Posterior vena cava (tissue), 2 donors: ENCODE measurements at regions not wholly inside any gene's neighbourhood (a gene's known extent, or its start where the extent isn't known, plus 50 kb on each side); places are given as distances from the start of the nearest gene placed in this dataset.

Experiments used
- DNase-seq: peaks from one replicate; pipeline ENCODE4 v3.0.0-alpha.2; 2020; ENCODE audit warnings: low spot score
- intact Hi-C, 2 donors: fragments of 100-400 bp; cut with DNase I; formaldehyde crosslinking; loops; one replicate each; pipeline versions ENCODE4 v1.14.1 to v1.14.2; 2022 to 2023
- donor health status: DM: yes; HTN: yes; CAD: no.
- donor health status: DM: yes; HTN: yes; CAD: no.

GRCh38 chr2:44869761-44870160, 71.7 kb upstream of the SIX3 start:
- no peak for DNase-seq
- intact Hi-C loops: no loop called here

- no peak for DNase-seq
- intact Hi-C loops: loop anchor here in 1 of 2 donors (5.0 kb wide), 1 partner anchor 1190 kb away; no protein-coding TSS in a partner anchor
These were observed 64.1 kb upstream of the SIX3 start for GRCh38 chr2:44877417-44877816.

- no peak for DNase-seq
- intact Hi-C loops: loop anchor here in 1 of 2 donors (5.0 kb wide), 1 partner anchor 1188 kb away; no protein-coding TSS in a partner anchor
These were observed 62.0 kb upstream of the SIX3 start for GRCh38 chr2:44879269-44880124.

- intact Hi-C loops: no loop called here
- no peak for DNase-seq
These were observed 61.4 kb upstream of the SIX3 start for GRCh38 chr2:44880125-44880483.

- intact Hi-C loops: no loop called here
- DNase-seq: no peak
These were observed 59.6 kb upstream of the SIX3 start for GRCh38 chr2:44881856-44882255.

GRCh38 chr2:44883356-44883755, 58.1 kb upstream of the SIX3 start:
- intact Hi-C loops: no loop called here
- DNase-seq: no peak

- no peak for DNase-seq
- intact Hi-C loops: no loop called here
These were observed 57.3 kb upstream of the SIX3 start for GRCh38 chr2:44884231-44884630.

- intact Hi-C loops: no loop called here
- DNase-seq: no peak
These were observed 56.8 kb upstream of the SIX3 start for GRCh38 chr2:44884677-44885076.

- no peak for DNase-seq
- intact Hi-C loops: no loop called here
These were observed 55.1 kb upstream of the SIX3 start for GRCh38 chr2:44886414-44886813.

- intact Hi-C loops: no loop called here
- no peak for DNase-seq
These were observed 52.4 kb upstream of the SIX3 start for GRCh38 chr2:44889096-44889495.
